OCI-LY7 (cell line): ENCODE measurements at regions not wholly inside any gene's neighbourhood (a gene's known extent, or its start where the extent isn't known, plus 50 kb on each side); places are given as distances from the start of the nearest gene placed in this dataset.
A peak's percentile ranks its signal among the peaks of the same experiment; 100 is the strongest.

ENCODE experiments used
- BruUV-seq: library from RNA; stranded (reverse); fragments of 400-500 nt; replicated peaks from 2 replicates; lab custom pipeline; 2021; lab: Mats Ljungman, UMichigan
- CTCF ChIA-PET: fragments of 300-600 bp; sonication (Branson Sonifier 250); formaldehyde crosslinking; loops from one replicate; lab custom pipeline; 2022; ENCODE audit warnings: antibody characterized with exemption; ENCODE audit not compliant: unreplicated experiment; lab: Charles Lee
- POLR2A ChIA-PET: fragments of 300-600 bp; sonication (Branson Sonifier 250); formaldehyde crosslinking; loops from one replicate; lab custom pipeline; 2022; ENCODE audit warnings: antibody characterized with exemption; lab: Charles Lee
- DNase-seq: peaks from one replicate; pipeline ENCODE4 v3.0.0-alpha.2; 2015; ENCODE audit warnings: low spot score
- H2AFZ ChIP-seq: fragments of 200-600 bp; sonication (generic), shearing (Covaris generic); 2 replicates; pipeline ENCODE4 v1.6.1; 2014; ENCODE audit warnings: mild to moderate bottlenecking, antibody characterized with exemption, low read length, moderate library complexity
- H3K27ac ChIP-seq: fragments of 200-600 bp; sonication (generic); 2 replicates; pipeline ENCODE4 v1.5.1; 2014; ENCODE audit warnings: mixed run types, low read depth, mild to moderate bottlenecking, moderate library complexity, low read length, inconsistent platforms; ENCODE audit not compliant: poor library complexity, severe bottlenecking
- H3K36me3 ChIP-seq: fragments of 200-600 bp; sonication (generic); 2 replicates; pipeline ENCODE4 v1.6.1; 2014; ENCODE audit warnings: mild to moderate bottlenecking, antibody characterized with exemption, low read length, moderate library complexity, mixed read lengths; ENCODE audit not compliant: insufficient read depth
- H3K4me1 ChIP-seq: fragments of 200-600 bp; sonication (generic); 2 replicates; pipeline ENCODE4 v1.5.1; 2014; ENCODE audit warnings: mild to moderate bottlenecking, low read length; ENCODE audit not compliant: insufficient read depth, poor library complexity, severe bottlenecking
- H3K4me2 ChIP-seq: fragments of 200-600 bp; sonication (generic); 2 replicates; pipeline ENCODE4 v1.6.1; 2014; ENCODE audit warnings: mild to moderate bottlenecking, low read length
- H3K4me3 ChIP-seq: fragments of 200-600 bp; sonication (generic); 2 replicates; pipeline ENCODE4 v1.5.1; 2014; ENCODE audit warnings: mild to moderate bottlenecking, low read depth, low read length; ENCODE audit not compliant: poor library complexity, severe bottlenecking
- H3K79me2 ChIP-seq: fragments of 200-600 bp; sonication (generic); 2 replicates; pipeline ENCODE4 v1.6.1; 2016; ENCODE audit warnings: low read depth, mild to moderate bottlenecking, low read length, moderate library complexity, mixed read lengths; ENCODE audit not compliant: insufficient read depth
- H3K9me2 ChIP-seq: fragments of 200-600 bp; sonication (generic); 2 replicates; pipeline ENCODE4 v1.6.1; 2016; ENCODE audit warnings: mild to moderate bottlenecking, low read length, mixed read lengths; ENCODE audit not compliant: insufficient read depth
- H3K9me3 ChIP-seq: fragments of 200-600 bp; sonication (generic); 2 replicates; pipeline ENCODE4 v1.6.1; 2014; ENCODE audit warnings: mild to moderate bottlenecking, mixed run types, low read length, mixed read lengths
- H4K20me1 ChIP-seq: fragments of 200-600 bp; sonication (generic); 2 replicates; pipeline ENCODE4 v1.6.1; 2014; ENCODE audit warnings: mild to moderate bottlenecking, antibody characterized with exemption, low read length, moderate library complexity, mixed read lengths; ENCODE audit not compliant: insufficient read depth
- EZH2phosphoT487 ChIP-seq: fragments of 200-600 bp; sonication (generic); IDR thresholded peaks from 2 replicates; pipeline ENCODE4 v1.6.1; 2018; ENCODE audit warnings: low read depth, borderline replicate concordance, mild to moderate bottlenecking, mixed run types, antibody characterized with exemption, low read length, moderate library complexity, mixed read lengths
- intact Hi-C: fragments of 100-400 bp; cut with micrococcal nuclease; formaldehyde crosslinking; loops from one replicate; pipeline ENCODE4 v1.10.0; 2022; ENCODE audit not compliant: unreplicated experiment
- TF ChIP-seq, protein P1 (sequence below): fragments of 200-600 bp; sonication (generic); conservative IDR thresholded peaks from 2 replicates; pipeline ENCODE4 v1.5.1; 2014; ENCODE audit warnings: mild to moderate bottlenecking, antibody characterized with exemption, low read length, moderate library complexity, mixed read lengths

DNA sequence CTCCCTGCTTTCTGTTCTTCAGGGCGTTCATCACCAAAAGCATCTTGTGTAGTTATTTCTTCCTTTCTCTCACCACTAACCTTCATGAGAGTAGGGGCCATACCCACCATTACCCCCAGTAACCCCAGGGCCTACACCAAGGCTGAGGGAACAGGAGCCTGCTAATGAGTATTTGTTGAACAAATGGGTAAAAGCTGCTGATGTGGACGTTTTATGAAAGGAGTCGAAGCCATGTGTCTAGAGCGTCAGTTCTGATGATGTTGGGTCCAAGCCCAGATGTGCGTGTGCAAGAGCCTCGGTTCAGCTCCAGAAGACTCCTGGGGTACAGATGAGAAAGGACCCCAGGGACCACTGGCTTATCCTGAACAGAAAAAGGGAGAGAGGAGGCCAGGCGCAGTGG is 77.1 kb upstream of the TBC1D3K start:
- Histone ChIP-seq H4K20me1 (no peaks in the 10 kb centered on the region), H2AFZ (no peak overlapping the region), H3K27ac (no peak overlapping the region), H3K79me2 (no peaks in the 10 kb centered on the region), H3K4me1 (peaks cover 4% of the 10 kb centered on the region), H3K4me3 (no peak overlapping the region), H3K9me2 (no peaks in the 10 kb centered on the region), H3K4me2 (no peak overlapping the region), H3K36me3 (no peaks in the 10 kb centered on the region), H3K9me3 (no peaks in the 10 kb centered on the region)
- CTCF ChIA-PET = no interaction called here
- POLR2A ChIA-PET = no interaction called here
- intact Hi-C loops = no loop called here
- no peak for TF ChIP-seq EZH2phosphoT487
- TF ChIP-seq, protein P1, sequence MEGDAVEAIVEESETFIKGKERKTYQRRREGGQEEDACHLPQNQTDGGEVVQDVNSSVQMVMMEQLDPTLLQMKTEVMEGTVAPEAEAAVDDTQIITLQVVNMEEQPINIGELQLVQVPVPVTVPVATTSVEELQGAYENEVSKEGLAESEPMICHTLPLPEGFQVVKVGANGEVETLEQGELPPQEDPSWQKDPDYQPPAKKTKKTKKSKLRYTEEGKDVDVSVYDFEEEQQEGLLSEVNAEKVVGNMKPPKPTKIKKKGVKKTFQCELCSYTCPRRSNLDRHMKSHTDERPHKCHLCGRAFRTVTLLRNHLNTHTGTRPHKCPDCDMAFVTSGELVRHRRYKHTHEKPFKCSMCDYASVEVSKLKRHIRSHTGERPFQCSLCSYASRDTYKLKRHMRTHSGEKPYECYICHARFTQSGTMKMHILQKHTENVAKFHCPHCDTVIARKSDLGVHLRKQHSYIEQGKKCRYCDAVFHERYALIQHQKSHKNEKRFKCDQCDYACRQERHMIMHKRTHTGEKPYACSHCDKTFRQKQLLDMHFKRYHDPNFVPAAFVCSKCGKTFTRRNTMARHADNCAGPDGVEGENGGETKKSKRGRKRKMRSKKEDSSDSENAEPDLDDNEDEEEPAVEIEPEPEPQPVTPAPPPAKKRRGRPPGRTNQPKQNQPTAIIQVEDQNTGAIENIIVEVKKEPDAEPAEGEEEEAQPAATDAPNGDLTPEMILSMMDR = no peak
- no TSS peak for BruUV-seq
- DNase-seq = no peak

DNA sequence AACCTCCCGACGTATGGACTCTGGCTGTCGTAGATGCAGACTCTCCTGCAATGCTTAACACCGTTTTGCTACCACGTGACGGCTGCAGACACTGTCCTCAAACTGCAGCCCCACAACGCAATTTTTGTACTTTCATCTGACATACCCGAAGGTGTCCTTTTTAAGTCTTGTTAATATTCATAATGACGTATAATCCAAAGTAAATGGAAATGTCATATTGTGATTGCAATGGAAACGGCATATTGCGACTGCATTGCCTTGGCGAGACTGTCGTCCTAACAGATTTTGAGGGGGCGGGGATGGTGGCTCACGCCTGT is 79.3 kb upstream of the TBC1D3K start:
- BruUV-seq = no TSS peak
- ChIA-PET POLR2A (no interaction called here), CTCF (no interaction called here)
- no peak for TF ChIP-seq EZH2phosphoT487
- TF ChIP-seq, protein P1 = no peak
- intact Hi-C loops = no loop called here
- H3K9me2 ChIP-seq = no peaks in the 10 kb centered on the region
- H2AFZ ChIP-seq = no peak overlapping the region; the same call in 1 of the 2 replicates
- H3K9me3 ChIP-seq = no peaks in the 10 kb centered on the region
- no peak overlapping the region for H3K4me2 ChIP-seq
- H3K36me3 ChIP-seq = no peaks in the 10 kb centered on the region
- H3K4me3 ChIP-seq = no peak overlapping the region
- peaks cover 10% of the 10 kb centered on the region for H3K4me1 ChIP-seq
- no peak overlapping the region for H3K27ac ChIP-seq
- no peaks in the 10 kb centered on the region for H4K20me1 ChIP-seq
- DNase-seq = no peak
- no peaks in the 10 kb centered on the region for H3K79me2 ChIP-seq

DNA sequence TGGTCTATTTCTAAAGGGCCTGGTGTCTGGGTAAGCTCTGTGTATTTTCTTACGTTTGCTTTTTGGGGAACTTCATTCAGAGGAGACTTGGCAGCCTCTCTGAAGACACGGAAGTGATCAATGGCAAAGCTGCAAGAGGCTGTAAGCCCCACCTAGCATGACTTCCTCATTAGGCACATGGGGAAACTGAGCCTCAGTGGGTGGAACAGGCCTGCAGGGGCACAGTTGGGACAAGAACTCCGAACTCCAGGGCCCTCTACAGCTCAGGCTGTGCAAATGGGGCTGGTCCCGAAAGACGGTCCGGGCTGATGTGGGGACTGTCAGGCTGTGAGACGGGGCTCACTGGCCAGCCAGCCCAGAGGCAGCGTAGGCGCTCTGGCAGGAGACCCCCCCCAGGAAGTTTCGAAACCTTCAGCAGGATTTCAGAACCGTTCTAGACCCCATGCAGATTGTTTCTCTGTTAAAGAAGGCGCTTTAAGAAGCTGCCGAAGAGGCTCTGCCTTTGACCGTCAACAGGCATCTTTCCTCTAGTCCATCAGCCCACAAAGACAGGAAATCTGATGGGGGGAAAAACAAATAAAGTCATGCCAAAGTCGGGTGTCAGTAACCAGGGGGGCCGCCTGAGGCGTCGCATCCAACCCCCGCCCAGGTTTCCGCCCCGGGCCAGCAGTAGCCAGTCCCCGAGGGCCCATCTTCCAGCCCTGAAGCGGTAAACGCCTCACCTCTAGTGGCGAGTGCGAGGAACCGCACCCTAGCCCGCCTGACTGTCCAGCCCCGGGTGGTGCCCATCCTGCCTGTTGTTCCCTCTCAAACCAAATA is 79.8 kb upstream of the TBC1D3K start:
- Histone ChIP-seq H2AFZ (peak overlapping the region; percentile 22; the same call in 1 of the 2 replicates), H3K9me3 (no peaks in the 10 kb centered on the region), H3K4me1 (peaks cover 10% of the 10 kb centered on the region), H3K27ac (no peak overlapping the region), H3K4me2 (peak overlapping the region; percentile 17; the same call in 1 of the 2 replicates), H3K36me3 (no peaks in the 10 kb centered on the region), H3K4me3 (no peak overlapping the region), H4K20me1 (no peaks in the 10 kb centered on the region), H3K79me2 (no peaks in the 10 kb centered on the region), H3K9me2 (no peaks in the 10 kb centered on the region)
- DNase-seq = peak; percentile 49
- no peak for TF ChIP-seq EZH2phosphoT487
- TF ChIP-seq, protein P1 = peak; percentile 76
- intact Hi-C loops = no loop called here
- CTCF ChIA-PET = no interaction called here
- no TSS peak for BruUV-seq
- POLR2A ChIA-PET = no interaction called here
